ENCODE measurements at regions not wholly inside any gene's neighbourhood (a gene's known extent, or its start where the extent isn't known, plus 50 kb on each side); places are given as distances from the start of the nearest gene placed in this dataset.

DNA sequence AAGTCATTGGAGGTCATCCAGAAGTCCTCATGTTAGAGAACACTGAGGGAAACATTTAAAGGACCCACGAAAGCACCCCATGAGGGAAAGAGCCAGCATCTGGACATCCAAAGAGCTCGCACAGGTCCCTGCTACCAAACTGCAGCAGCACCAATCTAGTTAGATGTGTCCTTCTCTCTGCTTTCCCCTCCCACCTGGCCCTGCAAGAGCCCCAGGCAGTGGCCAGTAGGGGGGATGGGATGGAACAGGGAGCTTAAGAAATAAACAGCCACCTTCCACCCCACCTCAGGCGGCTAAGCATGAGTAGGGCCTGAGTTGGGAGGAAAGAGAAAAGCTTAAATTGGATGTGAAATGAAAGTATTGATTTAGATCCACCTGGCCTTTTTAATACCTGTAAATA is 175.9 kb upstream of the KCND3 start:
- no peaks in the 10 kb centered on the region for H3K36me3 Mint-ChIP-seq (ENCODE audit: low read depth)
- H3K27ac Mint-ChIP-seq (ENCODE audit: unreplicated experiment), result no peak overlapping the region
- TF ChIP-seq, protein P1, sequence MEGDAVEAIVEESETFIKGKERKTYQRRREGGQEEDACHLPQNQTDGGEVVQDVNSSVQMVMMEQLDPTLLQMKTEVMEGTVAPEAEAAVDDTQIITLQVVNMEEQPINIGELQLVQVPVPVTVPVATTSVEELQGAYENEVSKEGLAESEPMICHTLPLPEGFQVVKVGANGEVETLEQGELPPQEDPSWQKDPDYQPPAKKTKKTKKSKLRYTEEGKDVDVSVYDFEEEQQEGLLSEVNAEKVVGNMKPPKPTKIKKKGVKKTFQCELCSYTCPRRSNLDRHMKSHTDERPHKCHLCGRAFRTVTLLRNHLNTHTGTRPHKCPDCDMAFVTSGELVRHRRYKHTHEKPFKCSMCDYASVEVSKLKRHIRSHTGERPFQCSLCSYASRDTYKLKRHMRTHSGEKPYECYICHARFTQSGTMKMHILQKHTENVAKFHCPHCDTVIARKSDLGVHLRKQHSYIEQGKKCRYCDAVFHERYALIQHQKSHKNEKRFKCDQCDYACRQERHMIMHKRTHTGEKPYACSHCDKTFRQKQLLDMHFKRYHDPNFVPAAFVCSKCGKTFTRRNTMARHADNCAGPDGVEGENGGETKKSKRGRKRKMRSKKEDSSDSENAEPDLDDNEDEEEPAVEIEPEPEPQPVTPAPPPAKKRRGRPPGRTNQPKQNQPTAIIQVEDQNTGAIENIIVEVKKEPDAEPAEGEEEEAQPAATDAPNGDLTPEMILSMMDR (IDR thresholded peaks at IDR 0.05), result no peak
- H3K27me3 Mint-ChIP-seq (ENCODE audit: low read depth), result no peaks in the 10 kb centered on the region
- DNase-seq (ENCODE audit: low spot score), result no peak
- no peaks in the 10 kb centered on the region for H3K4me1 Mint-ChIP-seq (ENCODE audit: low read depth)
- no peak overlapping the region for H3K4me3 Mint-ChIP-seq (ENCODE audit: unreplicated experiment)
- peaks cover 6% of the 10 kb centered on the region for H3K9me3 Mint-ChIP-seq (ENCODE audit: low read depth)

DNA sequence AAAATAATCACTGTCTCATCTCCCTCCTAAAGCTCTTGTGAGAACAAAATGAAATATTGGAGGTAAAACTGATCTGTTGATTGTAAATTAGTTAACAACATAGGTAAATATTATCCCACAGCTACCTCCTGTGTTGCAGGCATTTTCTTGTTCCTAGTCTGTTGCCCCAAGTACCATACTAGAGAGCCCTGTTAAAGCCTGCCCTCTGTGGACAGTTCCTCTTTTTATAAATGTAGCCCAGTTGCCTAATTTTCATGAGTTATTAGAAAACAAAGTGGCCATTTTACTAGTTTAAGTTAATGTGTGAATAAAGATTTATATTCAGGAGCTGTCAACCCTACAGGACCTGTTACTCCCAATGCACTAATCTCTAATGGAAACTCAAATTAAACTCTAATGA is 180.0 kb upstream of the KCND3 start:
- TF ChIP-seq, protein P1 (IDR thresholded peaks at IDR 0.05), result no peak
- DNase-seq (ENCODE audit: low spot score), result no peak
- H3K36me3 Mint-ChIP-seq (ENCODE audit: low read depth), result no peaks in the 10 kb centered on the region
- H3K27ac Mint-ChIP-seq (ENCODE audit: unreplicated experiment), result no peak overlapping the region
- no peaks in the 10 kb centered on the region for H3K4me1 Mint-ChIP-seq (ENCODE audit: low read depth)
- peaks cover 3% of the 10 kb centered on the region for H3K27me3 Mint-ChIP-seq (ENCODE audit: low read depth)
- H3K4me3 Mint-ChIP-seq (ENCODE audit: unreplicated experiment), result no peak overlapping the region
- peaks cover 2% of the 10 kb centered on the region for H3K9me3 Mint-ChIP-seq (ENCODE audit: low read depth)

DNA sequence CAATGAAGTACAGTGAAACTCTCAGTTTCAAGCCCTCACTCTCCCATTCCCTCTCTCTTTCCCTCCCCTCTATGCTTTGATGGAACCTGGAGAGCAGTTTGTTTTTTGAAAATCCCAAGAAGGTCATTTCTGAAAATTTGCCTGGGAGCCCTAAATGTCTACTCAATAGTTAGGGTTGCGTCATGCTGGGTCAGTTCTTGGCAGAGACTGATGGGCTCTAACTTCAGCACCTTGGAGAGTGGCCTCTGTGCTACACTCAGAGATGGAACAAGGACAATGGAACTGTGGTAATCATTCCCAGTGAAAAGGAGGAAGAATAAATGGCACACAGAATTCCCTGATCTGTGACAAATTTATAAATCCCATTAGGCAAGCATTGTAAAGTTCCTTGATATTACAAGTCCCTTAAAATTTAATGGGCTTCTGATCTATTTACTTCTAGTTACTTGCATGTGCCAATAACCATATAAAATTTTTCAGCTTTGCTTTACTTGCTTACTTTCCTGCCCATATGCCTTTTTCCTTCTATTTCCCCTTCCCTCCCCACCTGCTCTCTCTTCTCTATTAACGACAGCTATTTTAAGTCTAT is 182.9 kb upstream of the KCND3 start:
- TF ChIP-seq, protein P1 (IDR thresholded peaks at IDR 0.05), result no peak
- peaks cover 3% of the 10 kb centered on the region for H3K27me3 Mint-ChIP-seq (ENCODE audit: low read depth)
- H3K4me1 Mint-ChIP-seq (ENCODE audit: low read depth), result no peaks in the 10 kb centered on the region
- H3K36me3 Mint-ChIP-seq (ENCODE audit: low read depth), result no peaks in the 10 kb centered on the region
- H3K27ac Mint-ChIP-seq (ENCODE audit: unreplicated experiment), result no peak overlapping the region
- H3K9me3 Mint-ChIP-seq (ENCODE audit: low read depth), result peaks cover 2% of the 10 kb centered on the region
- no peak overlapping the region for H3K4me3 Mint-ChIP-seq (ENCODE audit: unreplicated experiment)
- no peak for DNase-seq (ENCODE audit: low spot score)

DNA sequence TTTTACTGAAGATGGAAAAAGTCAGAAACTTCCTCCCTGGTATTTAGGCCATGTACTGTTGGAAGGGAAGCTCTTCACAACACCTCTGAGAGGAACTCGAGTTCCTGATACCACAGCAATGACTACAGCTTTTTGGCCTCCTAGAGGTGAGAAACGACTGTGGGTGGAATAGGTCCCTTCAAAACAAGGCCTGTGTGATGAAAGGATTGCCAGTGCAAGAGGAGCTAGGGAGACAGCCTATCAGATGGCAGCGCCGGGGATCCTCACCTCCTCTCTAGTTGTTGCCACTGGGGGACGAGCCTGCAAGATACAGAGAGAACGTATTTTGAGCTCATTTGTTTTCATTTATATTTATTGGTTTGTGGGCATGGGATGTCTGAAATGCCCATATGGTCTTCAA is 187.8 kb upstream of the KCND3 start:
- H3K36me3 Mint-ChIP-seq (ENCODE audit: low read depth), result no peaks in the 10 kb centered on the region
- DNase-seq (ENCODE audit: low spot score), result no peak
- H3K9me3 Mint-ChIP-seq (ENCODE audit: low read depth), result peaks cover under 1% of the 10 kb centered on the region
- H3K27ac Mint-ChIP-seq (ENCODE audit: unreplicated experiment), result no peak overlapping the region
- H3K4me1 Mint-ChIP-seq (ENCODE audit: low read depth), result no peaks in the 10 kb centered on the region
- TF ChIP-seq, protein P1 (IDR thresholded peaks at IDR 0.05), result no peak
- no peaks in the 10 kb centered on the region for H3K27me3 Mint-ChIP-seq (ENCODE audit: low read depth)
- H3K4me3 Mint-ChIP-seq (ENCODE audit: unreplicated experiment), result no peak overlapping the region

DNA sequence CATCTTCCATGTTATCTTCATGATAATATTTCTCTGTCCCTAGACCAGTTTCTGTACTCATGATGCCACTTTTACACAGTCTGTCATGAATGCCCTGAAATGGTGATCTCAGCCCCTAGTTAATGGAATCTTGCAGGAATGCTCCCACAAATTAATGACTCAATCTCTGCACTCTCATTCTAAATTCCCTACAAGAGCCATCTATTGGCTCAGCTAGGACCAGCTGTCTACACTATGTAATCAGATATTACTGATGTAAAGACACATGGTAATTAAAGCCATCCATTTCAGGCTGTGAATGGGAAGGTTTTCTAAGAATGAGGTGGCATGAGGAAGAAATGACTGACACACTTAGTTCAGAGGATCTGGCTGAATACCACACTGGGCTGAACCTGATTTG is 199.1 kb upstream of the KCND3 start:
- Mint-ChIP-seq H3K36me3 (ENCODE audit: low read depth) (no peaks in the 10 kb centered on the region), H3K27me3 (ENCODE audit: low read depth) (peaks cover 10% of the 10 kb centered on the region), H3K27ac (ENCODE audit: unreplicated experiment) (no peak overlapping the region), H3K4me3 (ENCODE audit: unreplicated experiment) (no peak overlapping the region), H3K4me1 (ENCODE audit: low read depth) (no peaks in the 10 kb centered on the region), H3K9me3 (ENCODE audit: low read depth) (no peaks in the 10 kb centered on the region)
- TF ChIP-seq, protein P1 (IDR thresholded peaks at IDR 0.05), result no peak
- DNase-seq (ENCODE audit: low spot score), result no peak
